Stomach smooth muscle (tissue), 2 donors: ENCODE measurements at regions not wholly inside any gene's neighbourhood (a gene's known extent, or its start where the extent isn't known, plus 50 kb on each side); places are given as distances from the start of the nearest gene placed in this dataset.

Experiments used
- H3K27ac ChIP-seq: one replicate; pipeline ENCODE4 v1.7.0; 2013; ENCODE audit warnings: mild to moderate bottlenecking, low read length, inconsistent platforms
- H3K27me3 ChIP-seq, 2 donors: one replicate each; pipeline ENCODE4 v1.7.0; 2013; ENCODE audit warnings: low read length in 2 of 2; ENCODE audit not compliant: insufficient read depth in 2 of 2, control insufficient read depth in 1 of 2
- H3K36me3 ChIP-seq, 2 donors: one replicate each; pipeline ENCODE4 v1.7.0; 2013; ENCODE audit warnings: low read length in 2 of 2; ENCODE audit not compliant: control insufficient read depth in 2 of 2, insufficient read depth in 2 of 2
- H3K4me1 ChIP-seq: one replicate; pipeline ENCODE4 v1.7.0; 2013; ENCODE audit warnings: low read length; ENCODE audit not compliant: control insufficient read depth, insufficient read depth
- H3K4me3 ChIP-seq, 2 donors: one replicate each; pipeline ENCODE4 v1.7.0; 2013; ENCODE audit warnings: low read length in 2 of 2
- H3K9ac ChIP-seq, 2 donors: one replicate each; pipeline ENCODE4 v1.7.0; 2013; ENCODE audit warnings: low read length in 2 of 2, mild to moderate bottlenecking in 1 of 2
- H3K9me3 ChIP-seq, 2 donors: one replicate each; pipeline ENCODE4 v1.7.0; 2013; ENCODE audit warnings: low read length in 2 of 2; ENCODE audit not compliant: control insufficient read depth in 2 of 2
- donor health status: healthy.
- donor health status: Pancreatic carcinoma.

DNA sequence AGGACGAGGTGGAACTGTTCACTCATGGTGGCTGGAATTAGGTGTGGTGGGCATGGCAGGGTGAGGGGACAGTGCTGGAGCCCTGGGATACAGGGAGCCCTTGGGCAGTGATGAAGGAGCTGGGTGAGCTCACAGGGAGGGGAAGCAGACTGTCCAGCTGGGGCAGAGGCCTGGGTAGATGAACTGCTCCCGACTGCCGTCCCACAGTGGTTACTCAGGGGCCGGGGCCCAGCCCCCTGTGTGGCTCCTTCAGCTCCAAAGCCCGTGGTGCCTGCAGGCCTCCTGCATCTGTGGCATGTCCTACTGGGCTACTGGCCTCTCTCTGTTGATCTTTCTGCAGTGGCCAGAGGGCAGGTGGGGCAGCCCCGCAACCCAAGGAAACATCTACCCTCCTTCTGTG, 661.1 kb downstream of the NPHP4 start:
- Histone ChIP-seq H3K4me1 (no peaks in the 10 kb centered on the region), H3K9ac (no peak overlapping the region), H3K27ac (no peak overlapping the region), H3K36me3 (no peaks in the 10 kb centered on the region), H3K27me3 (peaks cover 0 to 2% of the 10 kb centered on the region in 2 donors), H3K9me3 (peaks cover 8 to 10% of the 10 kb centered on the region in 2 donors), H3K4me3 (no peak overlapping the region)

DNA sequence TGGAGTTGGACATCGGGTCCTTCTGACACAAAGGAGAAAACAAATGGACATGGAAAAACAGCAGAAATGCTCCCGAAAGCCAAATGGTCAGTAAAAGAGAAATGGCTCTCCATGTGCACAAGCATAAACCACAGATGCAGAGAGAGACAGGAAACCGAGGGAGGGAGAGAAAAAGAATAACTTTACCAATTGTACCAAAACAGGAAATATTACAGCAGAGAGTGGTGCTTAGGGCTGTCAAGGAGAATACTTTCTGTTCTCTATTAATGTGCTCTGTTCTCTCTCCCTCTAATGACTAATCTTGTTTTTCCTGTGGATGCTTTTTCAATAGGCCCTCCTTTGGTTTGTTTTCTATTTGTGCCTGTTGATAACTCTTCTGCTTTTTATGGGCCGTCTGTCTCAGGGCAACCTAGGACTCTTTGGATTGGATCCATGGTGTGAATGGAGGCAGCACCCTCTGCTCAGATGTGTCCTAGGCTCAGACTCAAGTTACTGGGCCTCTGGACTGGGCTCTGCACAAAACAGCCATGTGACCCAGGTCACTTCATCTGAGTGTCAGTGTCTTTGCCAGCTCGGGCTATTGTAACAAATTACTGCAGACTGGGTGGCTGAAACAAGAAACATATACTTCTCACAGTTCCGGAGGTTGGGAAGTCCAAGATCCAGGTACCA, 663.0 kb downstream of the NPHP4 start:
- H3K36me3 ChIP-seq, result no peaks in the 10 kb centered on the region
- H3K27me3 ChIP-seq, result peaks cover 0 to 2% of the 10 kb centered on the region in 2 donors
- H3K9me3 ChIP-seq, result peaks cover 8 to 10% of the 10 kb centered on the region in 2 donors
- H3K4me1 ChIP-seq, result no peaks in the 10 kb centered on the region
- H3K9ac ChIP-seq, result no peak overlapping the region
- H3K27ac ChIP-seq, result no peak overlapping the region
- no peak overlapping the region for H3K4me3 ChIP-seq

DNA sequence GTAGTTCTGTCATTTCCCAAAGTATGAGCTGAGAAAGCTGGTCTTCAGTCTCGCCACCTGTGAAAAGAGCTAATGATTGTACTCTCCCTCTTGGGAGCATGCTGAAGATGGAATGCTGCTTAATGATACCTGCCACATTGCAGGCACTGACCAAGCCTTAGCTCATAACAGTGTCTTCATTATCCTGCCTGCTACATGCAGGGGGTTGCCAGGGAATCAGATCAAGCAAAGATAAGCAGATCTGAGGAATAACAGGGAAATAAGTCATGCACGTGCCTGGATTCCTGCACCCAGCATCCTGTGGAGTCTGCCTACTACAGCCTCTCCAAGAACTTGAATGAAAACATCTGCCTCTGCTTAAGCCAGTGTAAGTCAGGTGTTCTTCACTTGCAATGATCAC, 667.3 kb downstream of the NPHP4 start:
- H3K27me3 ChIP-seq, result peaks cover 0 to 2% of the 10 kb centered on the region in 2 donors
- H3K27ac ChIP-seq, result no peak overlapping the region
- peaks cover 7 to 8% of the 10 kb centered on the region in 2 donors for H3K9me3 ChIP-seq
- no peaks in the 10 kb centered on the region for H3K4me1 ChIP-seq
- H3K36me3 ChIP-seq, result no peaks in the 10 kb centered on the region
- no peak overlapping the region for H3K9ac ChIP-seq
- no peak overlapping the region for H3K4me3 ChIP-seq

DNA sequence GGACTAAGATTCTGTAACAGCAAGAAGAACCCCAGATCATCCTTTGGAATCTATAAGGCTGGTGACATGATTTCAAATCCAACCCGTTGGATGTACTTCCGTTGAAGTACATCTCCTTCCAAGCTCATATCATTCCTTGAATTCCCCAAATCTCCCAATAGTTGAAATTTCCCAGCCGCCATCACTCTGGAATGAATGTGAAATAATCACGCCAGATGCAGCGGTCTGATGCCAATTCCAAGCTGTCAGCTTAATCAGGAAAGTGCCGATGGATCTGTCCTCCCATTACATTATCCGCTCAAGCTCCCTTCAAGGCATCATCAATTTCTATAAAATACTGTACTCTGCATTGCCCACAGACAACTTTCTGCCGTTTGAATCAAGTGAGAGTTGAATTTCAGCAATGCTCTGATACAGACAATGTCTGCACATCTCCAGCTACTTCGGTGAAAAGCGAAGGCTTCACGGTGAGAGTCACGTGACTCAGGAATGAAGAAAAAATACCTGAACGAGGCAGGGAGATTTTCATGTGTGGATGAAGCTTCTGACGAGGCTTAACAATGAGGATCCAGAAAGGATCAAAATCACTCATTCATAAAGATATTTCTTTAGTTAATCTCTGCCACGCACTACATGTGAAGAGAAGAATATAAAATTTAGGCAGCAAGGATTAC, 663.9 kb downstream of the AJAP1 start:
- no peaks in the 10 kb centered on the region for H3K4me1 ChIP-seq
- no peak overlapping the region for H3K4me3 ChIP-seq
- H3K27ac ChIP-seq, result no peak overlapping the region
- no peak overlapping the region for H3K9ac ChIP-seq
- peaks cover 0 to 3% of the 10 kb centered on the region in 2 donors for H3K27me3 ChIP-seq
- H3K36me3 ChIP-seq, result no peaks in the 10 kb centered on the region
- H3K9me3 ChIP-seq, result no peaks in the 10 kb centered on the region

DNA sequence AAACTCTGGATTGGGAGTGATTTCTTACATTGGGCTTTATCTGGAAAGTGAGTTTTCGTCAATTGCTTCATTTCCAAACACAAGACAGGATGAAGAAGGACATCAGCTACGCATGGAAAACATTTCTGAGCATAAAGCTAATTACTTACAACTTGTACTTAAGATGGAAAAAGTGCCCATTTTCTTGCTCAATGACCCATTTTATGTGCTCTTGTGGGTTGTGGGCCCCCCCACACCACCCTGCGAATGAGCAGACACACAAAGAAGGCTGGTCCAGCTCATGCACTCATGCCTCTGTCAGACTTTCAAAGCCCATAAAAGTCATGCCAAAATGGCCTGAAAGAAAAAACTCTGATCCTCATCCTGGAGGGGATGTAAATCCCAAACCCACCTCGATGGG, 663.0 kb downstream of the AJAP1 start:
- H3K27me3 ChIP-seq, result peaks cover 0 to 3% of the 10 kb centered on the region in 2 donors
- H3K9ac ChIP-seq, result no peak overlapping the region
- H3K4me3 ChIP-seq, result no peak overlapping the region
- H3K27ac ChIP-seq, result no peak overlapping the region
- H3K36me3 ChIP-seq, result no peaks in the 10 kb centered on the region
- H3K4me1 ChIP-seq, result no peaks in the 10 kb centered on the region
- no peaks in the 10 kb centered on the region for H3K9me3 ChIP-seq

DNA sequence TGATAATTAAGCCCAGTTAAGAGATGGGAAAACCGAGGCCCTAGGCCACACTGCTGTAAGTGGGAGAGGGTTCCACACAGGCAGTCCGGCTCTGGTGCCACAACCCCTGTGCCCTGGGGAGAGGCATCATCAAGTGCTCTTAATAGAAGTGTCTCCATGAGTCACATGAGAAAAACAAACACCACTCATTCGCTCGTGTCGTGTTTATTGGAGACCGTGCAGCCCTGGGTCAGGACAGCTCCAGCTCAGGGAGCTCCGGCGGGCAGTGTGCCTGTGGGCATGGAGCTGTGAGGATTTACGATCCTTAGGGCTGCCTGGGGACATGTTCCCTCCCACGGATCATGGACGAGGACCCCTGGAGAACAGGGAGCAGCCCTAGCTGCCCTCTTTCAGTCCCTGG, 658.5 kb downstream of the AJAP1 start:
- H3K9me3 ChIP-seq, result no peaks in the 10 kb centered on the region
- H3K4me3 ChIP-seq, result no peak overlapping the region
- no peaks in the 10 kb centered on the region for H3K36me3 ChIP-seq
- H3K9ac ChIP-seq, result no peak overlapping the region
- H3K27me3 ChIP-seq, result peaks cover 2 to 5% of the 10 kb centered on the region in 2 donors
- H3K27ac ChIP-seq, result no peak overlapping the region
- no peaks in the 10 kb centered on the region for H3K4me1 ChIP-seq

DNA sequence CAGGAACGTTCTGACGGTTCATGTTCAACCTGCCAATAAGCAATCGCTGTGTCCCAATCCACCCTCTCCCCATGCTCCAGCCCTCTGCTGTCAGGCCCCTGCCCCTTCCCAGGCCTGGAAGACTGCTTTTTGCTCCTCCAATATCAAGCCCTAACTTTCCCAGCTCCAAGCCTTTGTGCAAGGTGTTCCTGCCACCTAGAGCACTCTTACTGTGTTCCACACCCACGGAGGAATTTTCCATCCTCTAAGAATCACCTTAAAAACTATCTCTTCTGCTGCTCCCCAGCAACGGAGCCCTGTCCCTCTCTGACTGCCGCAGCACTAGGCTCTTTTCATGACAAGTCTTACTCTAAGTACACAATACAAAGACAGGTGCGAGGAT, 657.9 kb downstream of the AJAP1 start:
- H3K36me3 ChIP-seq, result no peaks in the 10 kb centered on the region

DNA sequence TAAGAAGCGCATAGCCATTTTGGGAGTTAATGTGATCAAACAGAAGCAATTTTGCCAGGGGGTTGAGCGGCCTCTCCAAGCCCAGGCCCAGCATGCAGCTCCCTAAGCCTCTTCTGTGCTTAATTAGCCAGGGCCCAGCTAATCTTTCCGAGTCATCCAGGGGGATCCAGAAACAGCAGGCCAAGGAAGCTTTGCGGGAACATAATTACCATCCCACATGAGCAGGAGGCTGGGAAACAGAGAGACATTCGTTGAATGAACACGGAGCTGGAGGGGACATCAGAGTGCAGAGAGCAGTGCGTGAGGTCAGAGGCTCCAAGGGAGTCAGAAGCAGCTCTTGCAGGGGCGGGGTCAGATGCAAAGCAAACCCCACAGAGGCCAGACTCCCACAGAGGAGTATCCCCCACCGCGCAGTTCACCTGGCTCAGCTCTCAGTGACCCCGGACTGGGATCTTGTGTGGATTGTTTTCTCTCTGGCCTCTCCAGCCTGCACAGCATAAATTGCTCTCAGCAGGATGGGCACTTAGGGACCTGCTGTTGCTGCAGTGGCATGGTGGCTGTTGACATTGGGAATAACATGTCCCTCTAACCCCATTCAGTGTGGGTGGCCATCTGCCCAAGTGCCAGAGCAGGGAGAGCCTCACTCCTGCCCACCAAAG, 657.4 kb downstream of the AJAP1 start:
- peaks cover 2 to 5% of the 10 kb centered on the region in 2 donors for H3K27me3 ChIP-seq
- H3K9ac ChIP-seq, result no peak overlapping the region
- H3K9me3 ChIP-seq, result no peaks in the 10 kb centered on the region

More for the DNA sequence above, 657.9 kb downstream of the AJAP1 start:
- Histone ChIP-seq H3K4me1 (no peaks in the 10 kb centered on the region), H3K9ac (no peak overlapping the region), H3K27me3 (peaks cover 2 to 5% of the 10 kb centered on the region in 2 donors), H3K4me3 (no peak overlapping the region), H3K27ac (no peak overlapping the region), H3K9me3 (no peaks in the 10 kb centered on the region)

DNA sequence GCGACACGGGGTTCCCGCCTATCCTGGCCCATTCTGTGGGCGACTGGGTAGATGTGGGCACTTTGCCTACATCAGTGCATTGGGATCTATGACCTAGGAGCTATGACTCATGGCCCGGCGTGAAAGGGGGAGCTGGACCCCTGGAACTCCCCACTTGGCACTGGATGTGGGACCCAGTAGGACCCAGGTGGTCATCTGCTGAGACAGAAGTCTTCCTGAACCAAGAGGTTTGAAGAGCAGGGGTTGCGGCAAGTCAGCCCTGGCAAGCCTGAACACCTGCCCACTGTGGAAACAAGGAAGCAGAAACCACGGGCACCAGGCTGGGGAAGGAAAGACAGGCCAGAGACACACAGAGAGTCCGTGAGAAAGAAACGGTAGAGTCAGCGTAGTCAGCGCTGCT, 656.7 kb downstream of the AJAP1 start:
- H3K9ac ChIP-seq, result no peak overlapping the region
- peaks cover 2 to 5% of the 10 kb centered on the region in 2 donors for H3K27me3 ChIP-seq
- H3K4me1 ChIP-seq, result no peaks in the 10 kb centered on the region
- no peak overlapping the region for H3K27ac ChIP-seq
- no peaks in the 10 kb centered on the region for H3K36me3 ChIP-seq
- H3K9me3 ChIP-seq, result no peaks in the 10 kb centered on the region
- no peak overlapping the region for H3K4me3 ChIP-seq

More for the DNA sequence above, 657.4 kb downstream of the AJAP1 start:
- Histone ChIP-seq H3K4me1 (no peaks in the 10 kb centered on the region), H3K4me3 (no peak overlapping the region), H3K27ac (no peak overlapping the region), H3K36me3 (no peaks in the 10 kb centered on the region)

DNA sequence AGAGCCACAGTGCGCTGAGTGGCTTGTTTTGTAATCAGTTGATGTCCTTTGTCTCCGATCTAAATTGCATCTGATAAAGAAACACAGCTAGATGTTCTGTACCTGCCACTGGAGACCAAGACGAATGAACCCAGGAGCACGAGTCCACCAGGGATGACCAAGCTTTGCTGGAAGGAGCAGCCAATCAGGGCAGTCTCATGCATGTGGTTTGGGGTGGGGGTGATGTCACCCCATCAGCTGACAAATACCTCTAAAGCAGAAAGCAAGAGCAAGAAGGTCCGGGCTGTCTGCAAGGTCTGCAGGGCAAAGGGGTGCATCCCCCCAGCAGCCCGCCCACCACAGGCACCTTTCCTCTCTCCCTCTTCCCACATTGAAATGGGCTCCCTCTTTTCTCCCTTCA, 653.8 kb downstream of the AJAP1 start:
- Histone ChIP-seq H3K9me3 (no peaks in the 10 kb centered on the region), H3K4me3 (no peak overlapping the region), H3K27ac (no peak overlapping the region), H3K27me3 (peaks cover 2% of the 10 kb centered on the region in 2 donors), H3K36me3 (no peaks in the 10 kb centered on the region), H3K9ac (no peak overlapping the region), H3K4me1 (no peaks in the 10 kb centered on the region)

DNA sequence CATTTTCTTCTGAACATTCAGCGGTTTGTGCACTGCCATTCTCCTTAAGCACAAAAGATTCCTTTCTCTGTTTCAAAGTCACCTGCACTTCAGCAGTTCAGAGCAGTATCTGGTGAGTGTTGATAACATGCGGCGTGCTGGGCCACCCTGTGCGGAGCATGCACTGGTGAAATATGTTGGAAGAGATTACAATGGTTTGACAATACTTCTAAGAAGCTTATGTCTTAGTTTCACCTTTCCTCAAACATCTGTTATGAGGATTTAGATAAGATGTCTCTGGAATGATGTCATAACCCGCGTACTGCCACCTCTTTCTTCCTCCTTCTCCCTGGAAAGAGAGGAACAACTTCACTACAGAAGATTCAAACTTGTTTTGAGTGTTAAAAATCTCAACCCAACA, 650.3 kb downstream of the AJAP1 start:
- Histone ChIP-seq H3K36me3 (no peaks in the 10 kb centered on the region), H3K9me3 (no peaks in the 10 kb centered on the region), H3K9ac (no peak overlapping the region)

More for the DNA sequence above, 650.3 kb downstream of the AJAP1 start:
- no peak overlapping the region for H3K4me3 ChIP-seq
- no peaks in the 10 kb centered on the region for H3K4me1 ChIP-seq
- H3K27me3 ChIP-seq, result peaks cover 2 to 6% of the 10 kb centered on the region in 2 donors
- H3K27ac ChIP-seq, result no peak overlapping the region
